ENCODE measurements at regions not wholly inside any gene's neighbourhood (a gene's known extent, or its start where the extent isn't known, plus 50 kb on each side); places are given as distances from the start of the nearest gene placed in this dataset.
"Not testable (repeated sequence)": the region's sequence is repeated elsewhere in the genome, so short reads cannot be mapped to it uniquely, and the experiment has no call there.

DNA sequence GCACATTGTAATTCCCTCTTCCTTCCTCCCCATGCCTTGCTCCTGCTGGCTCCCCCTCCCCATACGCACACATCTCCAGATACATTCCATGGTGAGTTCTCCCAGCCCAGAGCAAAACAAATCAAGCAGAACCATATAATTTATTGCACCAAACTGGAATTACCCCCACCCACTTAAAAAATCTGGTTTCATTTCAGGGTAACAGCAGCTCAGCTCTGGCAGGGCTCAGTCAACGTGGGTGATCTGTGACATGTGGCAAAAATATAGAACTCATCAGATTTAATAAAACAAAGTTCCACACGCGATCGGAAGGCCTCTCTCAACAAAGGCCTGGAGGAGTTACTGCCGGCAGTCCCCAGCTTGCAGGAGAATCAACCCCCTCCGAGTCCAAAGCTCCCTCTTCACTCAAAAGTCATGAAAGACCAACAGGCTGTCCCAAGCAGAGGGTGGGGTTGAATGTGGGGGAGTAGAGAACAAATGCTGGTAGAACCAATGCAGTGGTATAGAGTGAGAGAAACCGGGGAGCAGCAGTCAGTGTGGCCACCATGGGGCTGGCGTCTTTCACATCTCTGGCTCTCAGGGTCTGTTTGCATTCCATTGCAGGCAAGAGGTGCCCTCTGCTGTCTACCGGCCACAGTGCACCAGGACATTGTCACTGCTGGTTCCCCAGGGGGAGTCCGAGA is 323.3 kb upstream of the NT5E start:
- no peak for DNase-seq

GRCh38 chr6:85125526-85125925 is 324.4 kb upstream of the NT5E start:
- DNase-seq = no peak

DNA sequence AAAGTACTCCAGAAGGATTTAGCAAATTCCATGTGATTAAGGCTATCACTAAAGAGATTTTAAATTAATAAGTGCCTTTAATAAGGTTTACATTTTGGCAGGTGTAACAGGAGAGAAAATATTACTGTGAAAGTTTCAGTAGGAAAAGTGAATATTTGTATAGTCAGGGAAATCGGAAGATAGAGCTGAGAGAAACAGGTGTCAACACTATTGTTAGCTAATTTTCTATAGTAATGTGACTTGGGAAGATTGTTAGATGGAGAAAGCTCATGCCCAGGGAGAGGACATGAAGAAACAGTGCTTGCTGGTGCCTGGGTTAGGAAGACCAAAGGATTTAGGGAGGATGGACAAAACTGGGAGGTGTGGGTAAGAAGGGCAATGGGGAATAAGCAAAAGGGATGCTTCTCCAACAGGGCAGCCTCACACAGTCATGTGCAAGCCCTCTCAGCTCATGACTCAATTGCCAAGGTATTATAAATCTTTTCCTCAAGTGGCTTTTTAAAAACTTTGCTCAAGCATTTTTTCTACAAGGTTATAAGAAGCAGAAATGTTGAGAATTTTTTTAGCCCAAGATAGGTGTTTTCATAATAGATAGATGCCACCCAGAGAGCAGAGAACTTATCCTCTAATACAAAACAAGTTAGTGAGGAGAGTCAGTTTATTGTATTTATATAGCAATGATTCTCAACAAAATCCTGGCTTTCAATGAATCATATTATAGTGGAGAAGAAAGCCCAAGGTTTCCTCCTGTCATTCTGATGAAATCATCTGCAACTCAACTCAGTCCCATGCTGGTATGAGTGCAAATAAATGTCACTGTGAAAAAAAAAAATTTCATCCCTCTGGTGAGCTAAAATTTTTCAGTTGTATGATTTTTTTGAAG is 325.2 kb upstream of the NT5E start:
- DNase-seq = no peak

DNA sequence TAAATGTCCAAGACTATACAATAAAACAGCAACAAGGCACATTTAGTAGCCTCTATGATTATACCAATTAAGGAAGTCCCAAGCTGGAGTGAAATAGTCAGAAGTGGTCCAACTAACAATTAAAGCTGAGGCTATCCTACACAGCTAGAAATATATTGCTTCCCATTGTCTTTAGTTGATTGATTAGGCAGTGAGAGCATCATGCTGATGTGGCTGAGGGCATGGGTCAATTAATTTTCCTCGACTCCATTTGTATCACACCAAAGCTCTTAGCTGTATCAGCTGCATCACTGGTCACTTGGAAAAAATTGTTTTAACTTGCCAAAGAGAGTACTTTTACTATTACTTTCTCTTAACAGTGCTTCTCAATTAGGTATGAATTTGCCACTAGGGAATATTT is 328.7 kb upstream of the NT5E start:
- DNase-seq = no peak

GRCh38 chr6:85118652-85119235 is 331.1 kb upstream of the NT5E start:
- no peak for DNase-seq

GRCh38 chr6:85118233-85118632 is 331.6 kb upstream of the NT5E start:
- DNase-seq = no peak

- no peak for DNase-seq
Observed at GRCh38 chr6:85116475-85116874, 333.4 kb upstream of the NT5E start.

- DNase-seq = no peak
Observed at GRCh38 chr6:85115876-85116275, 334.0 kb upstream of the NT5E start.

DNA sequence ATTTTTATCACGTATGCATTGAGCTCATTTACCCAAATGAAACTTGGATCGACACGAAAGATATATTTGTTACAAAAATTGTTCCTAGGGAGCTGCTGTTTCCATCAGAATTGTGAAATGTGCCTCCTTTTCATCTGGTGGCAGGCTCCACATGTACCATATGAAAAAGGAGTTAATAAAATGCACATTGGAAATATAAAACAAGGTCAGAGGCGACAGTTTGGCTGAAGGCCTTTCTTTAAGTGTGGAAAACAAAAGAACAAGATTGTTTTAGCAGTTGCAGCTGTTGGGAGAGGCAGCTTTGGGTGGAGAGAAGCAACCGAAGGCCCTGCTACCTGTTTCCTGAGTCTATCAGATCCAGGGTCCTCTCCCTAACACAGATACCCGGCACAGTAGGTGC is 334.5 kb upstream of the NT5E start:
- no peak for DNase-seq

GRCh38 chr6:85114581-85114935 is 335.3 kb upstream of the NT5E start:
- no peak for DNase-seq

- DNase-seq = no peak
Observed at GRCh38 chr6:85113934-85114580, 335.8 kb upstream of the NT5E start.

GRCh38 chr6:85112540-85112939 is 337.3 kb upstream of the NT5E start:
- DNase-seq = no peak

GRCh38 chr6:85111481-85112011 is 338.3 kb upstream of the NT5E start:
- no peak for DNase-seq

DNA sequence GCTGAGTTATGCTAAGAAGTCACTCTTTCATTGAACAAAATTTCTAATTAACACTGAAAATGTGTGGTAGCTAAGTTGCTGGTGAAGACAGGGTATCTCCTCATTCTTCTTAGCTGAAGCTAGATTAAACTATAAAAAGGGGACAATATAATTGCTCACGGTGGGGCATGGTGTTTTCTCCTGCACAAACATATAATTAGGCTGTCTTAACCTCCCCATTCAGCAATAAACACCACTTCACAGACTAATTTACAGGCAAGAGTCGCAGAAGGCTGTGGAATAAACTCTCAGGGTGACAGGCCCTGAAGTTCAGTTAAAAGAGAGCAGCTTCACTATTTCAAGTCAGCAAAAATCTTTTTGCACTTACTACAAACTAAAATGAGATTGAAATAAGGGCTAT is 338.9 kb upstream of the NT5E start:
- no peak for DNase-seq

DNA sequence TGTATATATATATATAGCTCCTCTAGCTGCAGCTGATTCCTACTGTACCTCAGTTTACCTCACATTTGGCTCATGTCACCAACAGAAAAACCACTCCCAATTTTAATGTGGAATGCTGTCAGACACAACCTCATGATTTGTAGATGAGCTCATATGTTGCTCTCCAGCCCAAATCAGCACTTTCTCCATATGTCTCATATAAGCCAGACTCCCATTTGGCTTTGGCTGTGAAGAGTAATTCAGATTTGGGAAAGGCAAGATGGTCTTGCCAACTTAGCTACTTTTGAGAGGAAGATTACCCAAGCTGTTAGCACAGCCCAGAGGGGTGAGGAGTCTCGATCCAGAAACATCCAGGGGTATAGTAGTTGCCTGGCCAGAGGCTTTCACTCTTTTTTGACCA is 342.2 kb upstream of the NT5E start:
- DNase-seq = no peak

DNA sequence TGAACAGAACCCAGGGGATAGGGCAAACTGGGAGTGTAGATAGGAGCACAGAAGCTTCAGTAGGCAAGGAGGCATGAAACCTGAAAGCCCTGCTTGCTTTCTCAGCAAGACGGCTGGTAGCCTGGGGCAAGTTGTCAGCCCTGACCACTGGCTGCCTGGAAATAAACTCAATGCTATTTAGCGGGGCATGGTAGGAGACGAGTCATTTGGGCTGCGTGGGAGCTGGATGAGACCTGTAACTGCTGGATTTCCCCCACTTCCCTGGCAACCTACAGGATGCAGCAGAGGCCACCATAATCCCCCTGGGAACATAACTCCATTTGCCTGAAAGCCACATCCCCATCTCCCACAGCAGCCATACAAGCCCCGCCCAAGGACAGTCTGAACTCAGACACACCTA is 332.6 kb upstream of the TBX18 start:
- no peak for DNase-seq

GRCh38 chr6:85092226-85092625 is 327.8 kb upstream of the TBX18 start:
- DNase-seq = no peak

DNA sequence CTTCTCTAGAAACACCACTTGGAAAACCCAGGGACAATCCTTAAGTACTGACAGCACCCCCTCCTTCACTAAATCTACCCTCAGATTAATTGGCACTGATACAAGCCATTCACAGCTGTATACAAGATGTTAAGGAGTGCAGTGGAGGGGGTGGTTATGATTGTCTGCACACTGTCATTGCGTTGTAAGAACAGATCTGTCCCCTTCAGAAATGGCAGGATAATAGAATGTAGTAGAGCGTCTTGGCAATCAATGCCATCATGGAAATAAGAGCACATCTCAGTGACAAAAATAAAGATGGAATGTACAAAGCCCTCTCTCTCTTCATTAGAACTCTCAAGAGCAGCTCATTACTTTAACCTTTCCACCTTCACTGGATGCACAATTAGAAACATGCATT is 324.9 kb upstream of the TBX18 start:
- DNase-seq = no peak

DNA sequence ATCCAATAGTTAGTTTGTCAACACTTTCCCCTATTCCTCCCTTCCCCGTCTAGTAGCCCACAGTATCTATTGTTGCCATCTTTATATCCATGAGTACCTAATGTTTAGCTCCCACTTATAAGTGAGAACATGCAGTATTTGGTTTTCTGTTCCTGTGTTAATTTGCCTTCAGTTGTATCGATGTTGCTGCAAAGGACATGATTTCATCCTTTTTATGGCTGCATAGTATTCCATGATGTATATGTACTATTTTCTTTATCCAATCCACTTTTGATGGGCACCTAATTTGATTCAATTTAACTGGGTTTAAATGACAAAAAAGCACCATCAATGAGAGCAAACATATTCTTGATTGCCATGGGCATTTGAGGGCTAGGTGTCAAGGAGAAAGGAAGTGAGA is 321.5 kb upstream of the TBX18 start:
- DNase-seq = no peak

DNA sequence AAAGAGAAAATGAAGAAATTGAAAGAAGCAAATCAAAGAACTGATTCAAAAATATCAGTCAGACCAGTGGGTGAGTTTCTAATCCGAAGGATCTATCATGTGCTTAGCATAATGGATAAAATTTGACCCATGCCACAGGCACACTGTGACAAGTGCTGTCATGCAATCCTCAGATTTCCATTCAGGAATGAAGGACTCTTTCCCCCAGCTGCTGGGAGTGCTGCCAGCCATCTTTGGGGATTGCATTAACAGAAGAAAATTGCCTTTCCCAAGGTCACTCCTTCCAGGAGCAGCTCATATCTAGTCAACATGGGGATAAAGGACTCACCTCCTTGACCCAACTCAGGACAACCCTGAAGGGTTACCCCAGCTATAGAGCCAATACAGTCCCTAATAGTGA is 316.7 kb upstream of the TBX18 start:
- DNase-seq = no peak

DNA sequence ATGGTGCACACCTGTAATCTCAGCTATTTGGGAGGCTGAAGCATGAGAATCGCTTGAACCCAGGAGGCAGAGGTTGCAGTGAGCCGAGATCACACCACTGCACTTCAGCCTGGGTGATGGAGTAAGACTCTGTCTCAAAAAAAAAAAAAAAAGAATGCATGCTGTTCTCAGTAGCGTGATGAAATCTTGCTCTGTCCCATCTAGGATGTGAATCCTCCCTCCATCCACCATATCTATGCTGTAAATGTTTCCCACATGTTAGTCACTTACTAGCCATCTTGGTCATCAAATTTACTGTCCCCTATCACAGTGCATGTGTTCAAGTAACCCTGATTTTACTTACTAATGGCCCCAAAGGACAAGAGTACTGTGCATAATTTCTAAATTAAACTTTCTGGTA is 315.4 kb upstream of the TBX18 start:
- DNase-seq = no peak

GRCh38 chr6:85078058-85078457 is 313.7 kb upstream of the TBX18 start:
- DNase-seq = no peak

GRCh38 chr6:85077098-85077497 is 312.7 kb upstream of the TBX18 start:
- DNase-seq = no peak

DNA sequence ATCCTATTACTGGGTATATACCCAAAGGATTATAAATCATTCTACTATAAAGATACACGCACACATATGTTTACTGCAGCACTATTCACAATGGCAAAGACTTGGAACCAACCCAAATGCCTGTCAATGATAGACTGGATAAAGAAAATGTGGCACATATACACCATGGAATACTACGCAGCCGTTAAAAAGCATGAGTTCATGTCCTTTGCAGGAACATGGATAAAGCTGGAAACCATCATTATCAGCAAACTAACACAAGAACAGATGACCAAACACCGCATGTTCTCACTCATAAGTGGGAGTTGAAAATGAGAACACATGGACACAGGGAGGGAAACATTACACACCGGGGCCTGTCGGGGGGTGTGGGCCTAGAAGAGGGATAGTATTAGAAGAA is 307.4 kb upstream of the TBX18 start:
- DNase-seq = not testable (repeated sequence)
